Mammary epithelial cell (primary cell): ENCODE measurements at regions not wholly inside any gene's neighbourhood (a gene's known extent, or its start where the extent isn't known, plus 50 kb on each side); places are given as distances from the start of the nearest gene placed in this dataset.

Experiments
- EZH2 ChIP-seq: IDR thresholded peaks from 2 replicates; pipeline ENCODE4 v1.6.1; 2012; ENCODE audit warnings: low read length, inconsistent platforms, borderline replicate concordance
- TF ChIP-seq, protein P1 (sequence below), 2 donors: IDR thresholded peaks in 1 of 2; conservative IDR thresholded peaks in 1 of 2; 2 replicates each; pipeline ENCODE4 v1.5.1; 2011 to 2012; ENCODE audit warnings: inconsistent platforms in 2 of 2, low read length in 2 of 2, mild to moderate bottlenecking in 2 of 2, control low read depth in 1 of 2, low read depth in 1 of 2; ENCODE audit not compliant: insufficient read depth in 1 of 2; ENCODE audit errors: extremely low read depth in 1 of 2

DNA sequence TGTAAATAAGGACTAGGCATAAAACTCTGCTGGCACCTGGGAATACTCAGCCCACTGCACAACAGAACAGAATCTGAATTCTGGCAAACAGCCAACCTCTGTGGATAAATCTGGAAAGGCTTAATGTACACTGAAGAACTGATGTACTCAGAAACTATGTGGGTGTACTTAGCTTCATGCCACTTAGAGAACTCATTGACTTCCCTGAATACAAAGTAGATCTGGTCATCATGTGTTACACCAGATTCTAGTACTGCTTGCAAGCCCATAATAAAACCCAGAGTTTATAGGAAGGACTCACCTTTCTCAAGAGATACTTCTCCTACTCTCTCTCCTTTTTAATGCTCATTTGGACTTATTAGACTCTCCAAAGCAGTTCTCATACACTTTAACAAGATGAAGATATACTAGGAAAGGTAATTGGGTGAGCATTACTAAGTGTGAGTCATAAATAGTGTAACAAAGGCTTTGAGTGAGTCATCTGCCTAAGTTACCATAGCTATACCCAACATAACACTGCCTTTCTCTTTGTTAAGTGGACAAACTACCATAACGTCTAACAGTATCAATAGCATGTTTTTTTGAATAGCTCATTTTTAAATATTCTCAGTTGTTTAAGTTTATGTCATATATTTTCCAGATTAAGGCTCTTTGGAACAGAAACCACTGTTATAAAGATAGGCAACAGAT lies 309.1 kb downstream of the MDFIC start:
- TF ChIP-seq, protein P1, sequence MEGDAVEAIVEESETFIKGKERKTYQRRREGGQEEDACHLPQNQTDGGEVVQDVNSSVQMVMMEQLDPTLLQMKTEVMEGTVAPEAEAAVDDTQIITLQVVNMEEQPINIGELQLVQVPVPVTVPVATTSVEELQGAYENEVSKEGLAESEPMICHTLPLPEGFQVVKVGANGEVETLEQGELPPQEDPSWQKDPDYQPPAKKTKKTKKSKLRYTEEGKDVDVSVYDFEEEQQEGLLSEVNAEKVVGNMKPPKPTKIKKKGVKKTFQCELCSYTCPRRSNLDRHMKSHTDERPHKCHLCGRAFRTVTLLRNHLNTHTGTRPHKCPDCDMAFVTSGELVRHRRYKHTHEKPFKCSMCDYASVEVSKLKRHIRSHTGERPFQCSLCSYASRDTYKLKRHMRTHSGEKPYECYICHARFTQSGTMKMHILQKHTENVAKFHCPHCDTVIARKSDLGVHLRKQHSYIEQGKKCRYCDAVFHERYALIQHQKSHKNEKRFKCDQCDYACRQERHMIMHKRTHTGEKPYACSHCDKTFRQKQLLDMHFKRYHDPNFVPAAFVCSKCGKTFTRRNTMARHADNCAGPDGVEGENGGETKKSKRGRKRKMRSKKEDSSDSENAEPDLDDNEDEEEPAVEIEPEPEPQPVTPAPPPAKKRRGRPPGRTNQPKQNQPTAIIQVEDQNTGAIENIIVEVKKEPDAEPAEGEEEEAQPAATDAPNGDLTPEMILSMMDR (conservative IDR thresholded peaks at IDR 0.05 in 1 of 2, IDR thresholded peaks at IDR 0.05 in 1 of 2; ENCODE audit: extremely low read depth in 1 of 2, insufficient read depth in 1 of 2, low read depth in 1 of 2, low read length in 2 of 2), result no peak
- TF ChIP-seq EZH2, result no peak
